ENCODE measurements at regions not wholly inside any gene's neighbourhood (a gene's known extent, or its start where the extent isn't known, plus 50 kb on each side); places are given as distances from the start of the nearest gene placed in this dataset.
A peak's percentile ranks its signal among the peaks of the same experiment; 100 is the strongest.

DNA sequence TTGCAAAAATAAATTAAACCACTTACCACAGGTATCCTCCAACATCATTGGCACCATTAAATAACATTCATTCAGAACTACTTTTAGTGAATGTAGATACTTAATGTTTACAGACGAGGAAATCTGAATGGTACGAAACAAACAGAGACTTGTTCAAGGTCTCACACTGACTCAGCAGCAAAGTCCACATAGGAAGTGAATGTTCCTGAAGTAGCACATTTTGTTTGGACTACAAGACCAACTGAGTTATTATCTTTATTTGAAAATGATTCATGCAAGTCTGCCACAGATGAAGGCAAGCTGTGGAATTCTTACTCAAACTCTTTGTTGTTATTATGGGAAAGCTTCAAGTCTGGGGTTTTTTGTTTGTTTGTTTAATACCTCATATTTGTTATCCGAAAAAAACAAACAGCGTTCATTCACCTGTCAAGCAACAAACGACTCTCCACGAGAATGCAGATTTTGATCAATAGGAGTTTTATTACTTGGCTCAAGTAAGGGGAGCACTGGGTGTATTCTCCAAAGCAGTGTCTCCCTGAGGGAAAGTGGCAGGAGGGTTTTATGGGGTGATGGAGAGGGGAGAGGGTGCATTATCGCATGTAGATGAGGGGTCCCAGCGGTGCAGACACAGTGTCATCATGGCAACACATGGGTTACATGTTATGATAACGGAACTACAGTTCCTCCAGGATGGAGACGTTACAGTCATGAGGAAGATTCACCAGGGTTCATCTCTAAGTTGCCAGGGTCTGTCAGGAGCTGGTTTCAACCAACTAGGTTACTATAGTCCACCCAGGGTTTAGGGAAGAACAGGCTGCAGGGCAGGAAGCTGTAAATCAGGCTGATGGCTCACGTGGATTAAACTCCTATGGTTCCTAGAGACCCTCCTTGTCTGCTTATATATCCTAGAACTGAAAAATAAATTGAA is 147.7 kb upstream of the AKR1E2 start:
- peak overlapping the region; percentile 19 to 65 for H3K27ac ChIP-seq
- no peak overlapping the region for H3K4me3 ChIP-seq
- H3K36me3 ChIP-seq: no peaks in the 10 kb centered on the region
- peaks cover 0 to 8% of the 10 kb centered on the region in 2 donors for H3K4me1 ChIP-seq
- TF ChIP-seq, protein P1, sequence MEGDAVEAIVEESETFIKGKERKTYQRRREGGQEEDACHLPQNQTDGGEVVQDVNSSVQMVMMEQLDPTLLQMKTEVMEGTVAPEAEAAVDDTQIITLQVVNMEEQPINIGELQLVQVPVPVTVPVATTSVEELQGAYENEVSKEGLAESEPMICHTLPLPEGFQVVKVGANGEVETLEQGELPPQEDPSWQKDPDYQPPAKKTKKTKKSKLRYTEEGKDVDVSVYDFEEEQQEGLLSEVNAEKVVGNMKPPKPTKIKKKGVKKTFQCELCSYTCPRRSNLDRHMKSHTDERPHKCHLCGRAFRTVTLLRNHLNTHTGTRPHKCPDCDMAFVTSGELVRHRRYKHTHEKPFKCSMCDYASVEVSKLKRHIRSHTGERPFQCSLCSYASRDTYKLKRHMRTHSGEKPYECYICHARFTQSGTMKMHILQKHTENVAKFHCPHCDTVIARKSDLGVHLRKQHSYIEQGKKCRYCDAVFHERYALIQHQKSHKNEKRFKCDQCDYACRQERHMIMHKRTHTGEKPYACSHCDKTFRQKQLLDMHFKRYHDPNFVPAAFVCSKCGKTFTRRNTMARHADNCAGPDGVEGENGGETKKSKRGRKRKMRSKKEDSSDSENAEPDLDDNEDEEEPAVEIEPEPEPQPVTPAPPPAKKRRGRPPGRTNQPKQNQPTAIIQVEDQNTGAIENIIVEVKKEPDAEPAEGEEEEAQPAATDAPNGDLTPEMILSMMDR (IDR thresholded peaks at IDR 0.05): no peak
- DNase-seq (ENCODE audit: low spot score): no peak
- H3K9me3 ChIP-seq: no peaks in the 10 kb centered on the region
- H3K27me3 ChIP-seq: no peaks in the 10 kb centered on the region

DNA sequence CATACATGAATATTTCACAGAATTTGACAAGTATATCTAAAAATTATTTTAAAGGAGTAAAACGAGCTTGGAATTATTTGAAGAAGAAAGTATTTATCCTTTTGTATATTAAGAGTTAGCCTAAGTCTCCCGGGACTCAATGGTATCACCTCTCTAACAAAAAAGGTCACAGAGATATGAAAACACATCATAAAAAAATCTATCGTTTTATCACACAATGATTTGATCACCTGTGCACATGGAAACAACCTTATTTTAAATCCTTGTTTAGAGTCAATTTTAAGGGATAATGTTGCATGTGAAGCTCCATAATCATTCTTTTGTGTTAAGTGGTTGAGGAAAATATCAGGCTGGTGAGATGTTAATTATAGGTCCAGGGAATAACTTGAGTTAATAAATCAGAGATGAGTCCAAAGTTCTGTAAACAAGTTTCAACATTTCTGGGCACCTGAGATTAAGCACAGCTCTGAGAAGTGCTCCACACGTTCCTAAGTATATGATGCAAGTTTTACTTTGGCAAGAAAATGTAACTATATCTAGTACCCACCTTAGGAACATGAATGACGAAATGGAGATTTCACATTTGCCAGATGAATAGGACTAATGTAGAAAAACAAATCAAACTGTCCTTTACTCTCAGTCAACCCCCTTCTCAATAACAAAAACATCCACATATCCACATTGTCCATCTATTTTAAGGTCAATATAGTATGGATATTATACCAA is 148.5 kb upstream of the AKR1E2 start:
- TF ChIP-seq, protein P1 (IDR thresholded peaks at IDR 0.05): no peak
- Histone ChIP-seq H3K9me3 (no peaks in the 10 kb centered on the region), H3K4me1 (peaks cover 0 to 8% of the 10 kb centered on the region in 2 donors), H3K27me3 (no peaks in the 10 kb centered on the region), H3K4me3 (no peak overlapping the region), H3K27ac (peak overlapping the region; percentile 19 to 65), H3K36me3 (no peaks in the 10 kb centered on the region)
- no peak for DNase-seq (ENCODE audit: low spot score)

DNA sequence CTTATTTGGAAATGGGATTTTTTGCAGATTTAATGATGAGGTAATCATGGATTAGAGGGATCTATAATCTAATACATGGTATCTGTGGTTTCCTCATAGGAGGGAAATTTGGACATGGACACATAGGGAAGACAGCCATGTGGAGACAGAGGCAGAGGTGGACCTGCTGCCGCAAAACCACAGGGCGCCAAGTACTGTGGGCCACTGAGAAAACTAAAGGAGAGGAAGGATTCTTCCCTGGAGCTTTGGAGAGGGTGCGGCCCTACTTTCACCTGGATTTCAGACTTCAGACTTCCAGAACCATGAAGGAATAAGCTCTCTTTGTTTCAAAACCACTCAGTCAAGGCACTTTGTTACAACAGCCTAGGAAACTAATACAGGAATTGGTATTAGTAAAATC is 149.4 kb upstream of the AKR1E2 start:
- Histone ChIP-seq H3K36me3 (no peaks in the 10 kb centered on the region), H3K27me3 (no peaks in the 10 kb centered on the region), H3K4me1 (peaks cover 0 to 8% of the 10 kb centered on the region in 2 donors), H3K4me3 (no peak overlapping the region), H3K27ac (no peak overlapping the region), H3K9me3 (no peaks in the 10 kb centered on the region)
- TF ChIP-seq, protein P1 (IDR thresholded peaks at IDR 0.05): no peak
- no peak for DNase-seq (ENCODE audit: low spot score)

DNA sequence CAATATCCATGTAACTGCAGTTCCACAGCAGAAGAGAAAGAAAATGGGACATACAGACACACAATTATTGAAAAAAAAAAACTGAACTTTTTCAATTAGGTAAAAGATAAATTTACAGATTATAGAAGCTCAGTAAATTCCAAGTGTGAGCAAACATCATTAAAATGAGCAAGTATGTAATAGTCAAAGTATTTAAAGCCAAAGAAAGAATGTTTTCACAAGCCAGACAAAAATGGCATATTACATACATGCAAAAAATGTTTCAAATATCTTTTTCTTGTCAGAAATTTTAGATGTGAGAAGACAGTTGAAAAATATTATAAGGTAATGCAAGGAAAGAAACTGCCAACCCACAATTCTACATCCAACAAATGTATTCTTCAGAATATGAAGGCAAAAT is 150.2 kb upstream of the AKR1E2 start:
- Histone ChIP-seq H3K4me1 (peaks cover 0 to 8% of the 10 kb centered on the region in 2 donors), H3K27ac (no peak overlapping the region), H3K27me3 (no peaks in the 10 kb centered on the region), H3K4me3 (no peak overlapping the region), H3K36me3 (no peaks in the 10 kb centered on the region), H3K9me3 (no peaks in the 10 kb centered on the region)
- TF ChIP-seq, protein P1 (IDR thresholded peaks at IDR 0.05): no peak
- DNase-seq (ENCODE audit: low spot score): no peak

DNA sequence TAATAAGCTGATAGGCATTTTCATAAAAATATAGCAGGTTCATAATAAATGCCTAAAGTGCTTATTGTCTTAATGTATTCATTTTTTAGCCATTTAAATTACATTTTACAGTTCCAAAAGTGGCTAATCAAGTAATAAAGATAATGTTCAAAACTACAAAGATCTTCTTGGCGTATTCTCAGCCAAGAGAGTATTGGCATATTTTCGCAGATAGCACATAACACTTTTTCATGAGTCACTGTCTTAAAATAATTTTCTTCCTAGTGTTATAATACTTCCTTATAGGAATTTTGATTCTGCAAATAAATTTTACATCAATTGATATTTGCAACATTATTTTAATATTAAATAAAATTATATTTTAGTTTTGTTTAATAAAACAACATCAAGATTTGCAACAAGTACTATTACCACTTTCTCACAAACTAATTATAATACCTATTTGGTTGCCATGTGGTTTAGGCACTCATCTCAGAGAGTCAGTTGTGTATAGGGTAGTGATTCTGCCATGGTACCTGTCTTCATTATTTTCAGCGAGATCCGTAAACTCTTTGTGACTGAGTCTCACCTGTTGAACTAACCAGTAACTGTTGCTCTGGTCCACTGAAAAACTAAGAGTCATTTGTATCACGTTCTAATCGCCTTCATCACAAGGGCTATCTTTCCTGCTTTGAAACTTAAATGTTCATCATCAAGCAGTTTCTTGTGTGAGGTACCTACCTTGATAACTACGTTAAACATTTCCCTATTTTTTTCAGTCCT is 152.5 kb upstream of the AKR1E2 start:
- Histone ChIP-seq H3K27ac (peak overlapping the region in 1 of 2 donors; percentile 53), H3K9me3 (peaks cover 6 to 17% of the 10 kb centered on the region in 2 donors), H3K36me3 (no peaks in the 10 kb centered on the region), H3K27me3 (no peaks in the 10 kb centered on the region), H3K4me1 (peaks cover 0 to 4% of the 10 kb centered on the region in 2 donors), H3K4me3 (no peak overlapping the region)
- no peak for DNase-seq (ENCODE audit: low spot score)
- TF ChIP-seq, protein P1 (IDR thresholded peaks at IDR 0.05): no peak

All from right atrium auricular region (tissue), 2 donors.